ENCODE measurements at regions not wholly inside any gene's neighbourhood (a gene's known extent, or its start where the extent isn't known, plus 50 kb on each side); places are given as distances from the start of the nearest gene placed in this dataset. TPM values are rescaled to one million over a fixed set of nuclear protein-coding genes. Genes with fewer than 3 reads are reported as not detected.

DNA sequence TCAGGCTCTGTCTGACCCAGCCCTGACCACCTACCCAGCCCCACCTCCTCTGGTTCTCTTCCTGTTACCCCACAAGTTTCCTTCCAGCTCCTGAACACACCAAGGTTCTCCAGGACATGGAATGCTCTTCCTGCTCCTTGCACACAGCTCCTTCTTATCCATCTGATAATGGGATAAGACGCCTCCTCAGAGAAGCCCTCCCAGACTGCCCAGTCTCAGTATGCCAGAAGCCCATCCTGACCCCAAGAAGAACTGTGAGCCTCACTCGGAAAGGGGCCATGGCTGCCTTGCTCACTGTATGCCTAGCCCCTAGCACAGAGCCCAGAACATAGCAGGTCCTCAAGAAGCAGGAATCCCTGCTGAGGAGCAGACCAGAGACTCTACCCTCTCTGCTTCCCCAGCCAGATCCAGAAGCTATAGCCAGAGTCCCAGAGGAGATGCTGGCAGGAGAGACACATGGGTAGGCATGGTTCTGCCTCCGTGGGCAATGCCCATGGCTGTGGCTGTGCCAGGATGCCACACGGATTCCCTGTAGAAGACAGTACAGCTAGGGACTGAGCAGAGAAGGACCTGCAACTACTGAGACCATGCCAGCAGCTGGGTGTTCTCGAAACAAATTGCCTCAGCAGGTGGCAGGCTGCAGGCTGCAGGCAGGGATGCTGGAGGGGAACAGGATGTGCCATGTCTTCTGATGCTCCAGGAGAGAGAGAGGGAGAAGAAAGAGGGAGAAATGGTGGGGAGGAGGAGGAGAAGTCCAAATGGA lies 74.0 kb upstream of the LINGO1 start:
- no peak for DNase-seq

DNA sequence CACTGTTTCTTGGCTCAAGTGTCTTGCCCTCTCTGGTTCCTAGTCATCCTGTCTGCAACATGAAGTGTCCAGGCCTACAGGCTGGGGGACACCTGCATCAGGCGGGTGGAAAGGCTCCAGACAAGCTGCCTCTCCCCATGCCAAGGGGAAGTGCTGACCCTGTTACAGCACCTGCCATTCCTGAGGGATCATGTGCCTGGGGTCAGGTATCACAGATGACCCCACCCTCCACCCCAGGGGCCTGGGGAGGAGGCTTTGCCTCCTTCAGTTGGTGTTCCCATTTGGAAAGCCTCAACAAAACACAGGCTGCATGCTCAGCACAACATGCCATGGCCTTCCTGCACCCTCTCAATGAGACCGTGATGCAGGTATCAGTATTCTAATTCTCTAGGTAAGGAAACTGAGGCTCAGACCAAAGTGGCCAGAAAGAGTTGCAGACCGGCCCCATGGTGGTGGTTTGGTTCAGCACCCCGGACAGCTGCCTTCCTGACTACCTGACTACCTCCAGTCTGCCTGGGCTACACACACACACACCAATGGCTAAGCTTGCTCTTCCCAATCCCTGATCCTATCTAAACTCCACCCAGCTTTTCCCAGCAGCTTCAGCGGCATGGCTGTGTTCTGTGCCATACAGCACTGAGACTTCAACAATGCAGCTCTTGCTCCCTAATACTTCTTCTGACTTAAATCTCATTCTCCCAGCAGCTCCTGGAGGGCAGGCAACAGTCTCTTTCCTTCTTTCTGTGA lies 69.7 kb upstream of the LINGO1 start:
- DNase-seq = peak; percentile 55

DNA sequence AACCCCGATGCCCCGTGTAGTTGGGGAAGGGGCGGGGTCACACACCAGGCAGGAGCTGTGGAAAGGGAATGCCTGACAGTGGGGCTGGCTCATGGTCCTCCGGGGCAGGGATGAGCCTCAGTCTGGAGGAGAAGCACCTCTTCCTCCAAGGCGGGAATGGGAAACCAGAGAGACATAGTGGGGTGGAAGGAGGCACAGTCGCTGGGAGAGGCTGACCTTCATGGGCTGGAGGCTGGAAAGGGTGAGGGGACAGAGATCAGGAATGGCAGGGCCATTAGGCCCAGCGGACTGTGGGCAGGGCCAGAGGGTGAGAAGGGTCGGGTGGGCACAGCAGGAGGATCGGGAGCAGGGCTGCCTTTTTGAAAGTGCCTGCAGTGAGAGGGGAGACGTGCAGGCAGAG lies 65.8 kb upstream of the LINGO1 start:
- no peak for DNase-seq

DNA sequence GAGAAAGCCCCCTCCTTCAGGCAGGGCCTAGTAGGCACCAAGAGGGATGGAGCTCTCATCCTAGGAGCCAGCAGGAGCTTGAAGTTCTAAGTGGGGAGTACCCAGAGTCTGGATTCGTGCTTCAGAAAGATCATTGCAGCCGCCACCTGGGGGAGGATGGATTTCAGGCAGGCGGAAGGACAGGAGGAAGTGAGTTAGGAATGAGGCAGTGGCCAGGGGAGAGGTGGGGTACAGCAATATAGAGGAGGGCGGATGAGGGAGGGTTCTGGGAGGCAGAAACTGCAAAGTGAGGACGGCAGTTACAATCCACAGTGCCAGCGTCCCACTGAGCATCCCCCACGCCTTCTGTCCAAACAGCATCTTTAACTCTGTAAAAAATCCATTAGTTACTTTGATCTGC lies 65.2 kb upstream of the LINGO1 start:
- DNase-seq = no peak

DNA sequence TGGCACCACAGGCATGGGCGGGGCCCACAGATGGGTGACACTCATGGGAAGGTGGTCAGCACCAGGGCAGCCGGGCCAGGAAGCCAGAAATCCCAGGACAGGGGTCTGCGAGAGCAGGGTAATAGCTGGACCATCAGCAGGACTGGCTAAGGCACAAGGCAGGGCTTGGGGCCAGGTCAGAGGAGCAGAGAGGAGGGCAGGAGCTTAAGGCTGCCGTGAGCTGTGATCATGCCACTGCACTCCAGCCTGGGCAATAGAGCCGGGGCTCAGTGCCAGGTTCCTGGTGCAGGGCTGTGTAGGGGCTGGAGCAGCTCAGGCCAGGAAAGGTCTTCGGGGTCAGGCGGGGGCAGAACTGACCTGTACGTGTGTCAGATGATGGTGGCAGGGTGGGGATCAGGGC lies 64.2 kb upstream of the LINGO1 start:
- DNase-seq = no peak

DNA sequence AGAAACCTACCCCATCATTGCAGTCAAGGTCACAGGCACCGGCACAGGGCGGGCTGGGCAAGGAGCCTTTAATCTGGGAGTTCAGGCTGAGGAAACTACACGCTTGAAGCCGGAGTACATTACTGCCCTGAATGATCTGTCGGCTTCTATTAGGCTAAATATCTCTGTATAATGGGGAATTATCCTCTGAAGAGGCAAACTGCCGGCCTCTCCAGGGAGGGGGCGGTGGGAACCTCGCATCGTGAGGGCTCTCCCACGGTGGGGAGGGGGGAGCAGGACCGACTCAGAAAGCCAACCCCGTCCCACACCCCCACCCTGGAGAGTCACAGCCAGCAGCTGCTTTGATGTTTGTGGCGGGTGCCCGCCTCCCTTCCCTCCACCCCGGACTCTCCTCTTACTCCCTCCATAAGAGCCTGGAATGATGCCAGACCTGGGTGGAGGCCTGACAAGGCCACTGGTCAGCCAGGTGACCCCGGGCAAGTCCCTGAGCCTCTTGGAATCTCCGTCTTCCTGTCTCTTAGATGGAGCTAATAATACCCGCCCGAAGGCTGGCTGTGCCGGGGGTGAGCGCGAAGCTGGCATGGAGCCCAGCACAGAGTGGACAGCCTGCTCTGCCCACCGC lies 63.4 kb upstream of the LINGO1 start:
- DNase-seq = peak; percentile 40

DNA sequence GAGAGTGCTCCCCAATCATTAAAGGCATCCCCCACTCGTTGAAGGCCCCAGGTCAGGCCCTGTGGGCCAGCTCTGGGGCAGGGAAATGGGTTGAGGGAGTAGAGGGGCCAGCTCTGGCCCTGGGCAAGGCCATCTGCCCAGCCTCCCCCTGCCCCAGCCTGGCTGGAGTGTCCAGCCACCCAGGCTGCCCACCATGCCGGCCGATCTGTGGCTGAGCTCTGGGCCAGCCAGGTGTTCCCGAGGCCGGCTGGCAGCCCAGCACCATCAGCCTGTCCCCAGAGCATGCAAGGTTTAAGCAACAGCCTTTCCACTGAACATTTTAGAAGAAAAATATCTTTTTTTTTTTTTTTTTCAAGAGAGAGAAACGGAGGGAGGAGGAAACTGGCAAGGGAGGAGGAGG lies 62.8 kb upstream of the LINGO1 start:
- no peak for DNase-seq

DNA sequence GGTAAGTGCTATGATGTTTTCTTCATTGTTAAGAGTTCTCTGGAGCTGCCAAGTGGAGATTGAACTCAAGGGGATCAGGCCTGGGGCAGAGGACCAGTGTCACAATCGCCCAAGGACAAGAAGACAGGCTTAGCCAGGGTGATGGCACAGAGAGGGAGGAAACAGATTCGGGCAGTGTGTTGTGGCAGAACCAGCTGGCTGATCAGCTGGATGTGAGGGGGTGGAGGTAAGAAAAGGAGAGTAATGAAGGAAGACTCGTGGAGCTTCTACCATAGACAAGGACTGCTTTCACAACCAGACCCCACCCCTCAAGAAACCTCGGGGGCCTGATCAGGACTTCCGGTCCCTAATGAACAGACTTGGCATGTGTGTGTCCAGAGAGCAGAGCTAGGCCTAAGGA lies 60.9 kb upstream of the LINGO1 start:
- no peak for DNase-seq

DNA sequence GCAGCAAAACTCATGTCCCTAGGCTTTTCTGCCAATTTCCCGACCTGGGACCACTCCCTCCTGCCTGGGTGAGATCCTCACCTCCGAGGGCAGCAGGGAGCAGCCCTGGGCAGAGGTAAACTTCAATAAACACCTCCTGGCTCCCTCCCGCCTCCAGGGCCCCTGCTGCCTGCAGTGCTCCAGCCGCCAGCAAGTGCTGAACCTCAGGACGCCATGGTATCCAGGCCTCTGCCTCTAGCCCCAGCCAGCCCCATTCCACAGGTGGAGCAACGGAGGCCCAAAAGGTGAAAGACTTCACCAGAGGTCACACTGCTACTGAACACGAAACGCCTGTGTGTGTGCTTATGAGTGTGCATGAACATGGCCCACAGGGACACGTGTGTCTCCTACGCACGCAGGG lies 59.9 kb upstream of the LINGO1 start:
- DNase-seq = no peak

DNA sequence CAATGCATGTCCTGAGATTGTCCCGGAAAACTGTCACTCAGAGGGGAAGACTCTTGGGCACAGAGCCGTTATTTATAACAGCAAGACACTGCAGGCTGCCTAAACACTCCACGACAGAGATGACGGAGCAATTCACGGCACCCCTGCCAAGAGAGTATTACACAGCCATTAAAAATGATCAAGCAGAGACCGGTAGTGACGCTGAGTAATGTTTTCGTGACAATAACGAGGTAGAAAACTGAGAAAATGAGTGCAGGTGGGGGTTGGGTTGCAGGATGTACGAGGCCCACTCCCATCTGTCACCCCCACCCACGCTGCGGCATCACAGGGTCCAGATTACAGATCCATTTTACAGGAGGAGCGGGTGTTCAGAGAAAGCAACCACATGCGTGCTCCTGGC lies 58.9 kb upstream of the LINGO1 start:
- no peak for DNase-seq

DNA sequence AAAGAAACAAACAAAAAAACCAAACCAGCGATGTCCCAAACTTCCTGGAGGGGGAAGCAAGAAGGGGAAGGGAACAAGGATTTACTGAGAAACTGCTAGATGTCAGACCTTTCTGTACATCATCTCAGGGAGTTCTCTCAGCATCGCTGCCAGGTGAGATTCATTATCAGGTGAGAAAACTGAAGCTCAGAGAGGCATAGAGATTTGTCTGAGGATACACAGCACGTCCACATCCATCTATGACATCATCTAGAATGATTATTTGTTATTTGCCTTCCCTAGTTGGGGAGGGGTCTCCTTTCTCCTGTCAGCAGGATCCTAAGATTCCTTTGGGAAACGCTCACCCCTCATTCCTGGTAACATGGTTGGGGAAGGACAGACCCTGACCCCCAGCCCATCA lies 57.1 kb upstream of the LINGO1 start:
- DNase-seq = no peak

DNA sequence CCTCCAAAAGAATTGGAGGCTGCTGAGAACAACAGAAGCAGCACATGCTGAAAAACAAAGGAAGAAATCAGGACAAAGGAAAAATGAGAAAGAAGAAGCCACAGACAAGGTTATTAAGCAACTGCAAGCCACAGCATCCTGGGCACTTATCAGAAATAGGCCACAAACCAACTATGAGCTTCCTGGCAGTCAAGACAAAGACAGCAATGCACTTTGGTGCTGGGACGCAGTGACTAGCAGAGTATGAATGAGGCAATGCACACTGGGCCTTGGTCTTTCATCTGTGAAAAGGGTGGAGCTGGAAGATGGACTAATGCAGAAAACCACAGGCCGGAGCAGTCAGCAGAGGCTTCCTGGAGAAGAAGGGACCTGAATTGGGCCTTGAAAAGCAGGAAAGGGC lies 56.0 kb upstream of the LINGO1 start:
- DNase-seq = no peak

DNA sequence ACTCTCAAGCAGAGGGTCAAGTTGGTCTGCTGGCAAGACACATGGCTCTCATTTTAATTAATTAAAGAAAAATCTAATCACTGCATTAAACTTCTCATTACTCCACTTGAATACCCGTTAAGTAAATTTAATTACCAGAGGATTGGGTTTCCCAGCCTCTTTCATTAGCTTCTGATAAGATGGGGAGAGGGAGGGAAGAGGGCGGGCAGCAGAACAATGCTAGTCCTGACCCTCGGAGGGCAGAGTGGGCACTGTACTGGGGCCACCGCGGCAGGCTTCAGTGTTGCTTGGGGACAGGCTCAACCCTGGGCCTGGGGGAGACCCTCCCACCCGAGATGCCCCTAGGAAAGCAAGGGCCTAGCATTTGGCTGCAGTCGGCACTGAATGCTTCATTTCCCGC lies 55.6 kb upstream of the LINGO1 start:
- DNase-seq = no peak

DNA sequence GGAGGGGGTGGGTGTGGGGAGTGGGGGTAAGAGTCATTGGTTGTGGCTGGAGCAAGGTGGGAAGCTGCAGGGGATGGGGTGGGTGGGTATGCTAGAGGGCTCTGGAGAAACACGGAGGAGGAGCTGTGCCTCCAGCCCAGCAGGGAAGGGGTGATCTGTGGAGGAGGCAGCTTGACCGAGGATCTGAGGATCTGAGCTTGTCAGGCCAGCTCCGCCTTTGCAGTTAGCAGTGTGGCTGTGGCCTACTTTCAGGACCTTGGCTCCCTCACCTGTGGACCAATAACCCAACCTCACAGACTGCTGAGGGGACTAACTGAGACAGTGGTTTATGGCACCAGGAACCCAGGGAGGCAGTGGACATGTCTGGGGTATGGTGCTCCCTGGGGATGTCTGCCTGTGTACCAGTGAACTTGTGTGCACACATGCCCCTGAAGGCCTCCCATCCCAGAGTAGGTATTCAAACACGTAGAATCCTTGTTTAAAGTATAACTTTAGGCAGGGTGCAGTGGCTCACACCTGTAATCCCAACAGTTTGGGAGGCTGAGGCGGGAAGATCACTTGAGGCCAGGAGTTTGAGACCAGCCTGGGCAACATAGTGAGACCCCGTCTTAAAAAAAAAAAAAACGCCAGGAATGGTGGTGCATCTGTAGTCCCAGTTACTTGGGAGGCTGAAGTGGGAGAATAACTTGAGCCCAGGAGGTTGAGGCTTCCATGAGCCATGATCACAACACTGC lies 52.5 kb upstream of the LINGO1 start:
- DNase-seq = no peak

DNA sequence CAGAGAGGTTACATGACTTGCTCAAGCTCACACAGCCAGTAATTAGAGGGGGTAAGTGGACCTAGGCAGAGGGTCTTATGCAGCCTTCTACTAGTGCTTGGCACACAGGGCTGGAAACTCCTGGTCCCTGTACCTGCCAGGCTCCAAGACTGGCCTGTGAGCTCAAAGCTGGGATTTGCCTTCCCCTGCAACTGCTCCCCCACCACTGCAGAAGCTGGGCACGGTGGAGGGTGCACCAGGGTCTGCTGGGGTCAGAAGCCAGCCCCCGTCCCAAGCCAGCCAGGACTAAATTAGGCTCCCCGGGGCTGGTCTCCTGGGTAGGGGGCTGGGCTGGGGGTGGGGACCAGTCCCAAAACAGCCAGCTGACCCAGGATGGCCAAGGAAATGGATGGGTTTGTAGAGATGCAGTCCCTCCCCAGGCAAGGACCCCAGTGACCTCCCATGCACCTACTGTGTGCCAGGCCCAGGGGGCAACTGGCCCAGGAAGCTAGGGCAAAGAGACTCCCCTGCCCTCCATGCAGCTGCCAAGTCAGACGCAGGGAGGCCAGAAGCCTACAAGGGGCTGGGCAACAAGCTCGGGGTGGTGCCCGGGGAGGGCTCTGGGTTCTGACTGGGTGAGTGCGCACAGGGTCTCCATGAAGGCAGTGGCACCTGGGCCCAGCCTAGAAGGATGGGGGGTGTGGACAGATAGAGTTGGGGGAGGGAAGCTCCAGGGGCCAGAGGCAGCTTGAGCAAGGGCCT lies 51.8 kb upstream of the LINGO1 start:
- DNase-seq = no peak

DNA sequence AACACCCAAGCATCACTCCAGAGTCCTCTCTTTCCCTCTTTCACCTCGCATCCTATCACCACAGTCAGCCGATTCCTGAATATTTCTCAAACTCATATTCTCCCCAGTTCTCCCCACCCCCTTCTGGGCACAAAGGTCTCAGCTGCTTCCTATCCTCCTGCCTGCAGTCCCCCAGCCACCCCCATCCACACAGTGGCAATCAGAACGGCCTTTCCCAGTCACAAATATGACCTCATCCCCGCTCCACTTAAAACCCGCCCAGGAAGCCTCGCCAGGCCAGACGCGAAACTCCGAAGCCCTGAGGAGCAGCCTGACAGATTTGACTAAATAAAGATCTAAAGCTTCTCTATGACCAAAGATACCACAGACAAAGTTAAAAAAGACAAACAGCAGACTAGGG lies 49.9 kb upstream of the LINGO1 start:
- no peak for DNase-seq

Small RNA genes lying in the stretch of these regions (small RNA-seq; reads per million reads assigned to genes)
- gene RN7SL214P (ENCODE audit: low replicate concordance) = not detected

Data from tongue (tissue), 2 donors.